ENCODE measurements at regions not wholly inside any gene's neighbourhood (a gene's known extent, or its start where the extent isn't known, plus 50 kb on each side); places are given as distances from the start of the nearest gene placed in this dataset.
A peak's percentile ranks its signal among the peaks of the same experiment; 100 is the strongest.

DNA sequence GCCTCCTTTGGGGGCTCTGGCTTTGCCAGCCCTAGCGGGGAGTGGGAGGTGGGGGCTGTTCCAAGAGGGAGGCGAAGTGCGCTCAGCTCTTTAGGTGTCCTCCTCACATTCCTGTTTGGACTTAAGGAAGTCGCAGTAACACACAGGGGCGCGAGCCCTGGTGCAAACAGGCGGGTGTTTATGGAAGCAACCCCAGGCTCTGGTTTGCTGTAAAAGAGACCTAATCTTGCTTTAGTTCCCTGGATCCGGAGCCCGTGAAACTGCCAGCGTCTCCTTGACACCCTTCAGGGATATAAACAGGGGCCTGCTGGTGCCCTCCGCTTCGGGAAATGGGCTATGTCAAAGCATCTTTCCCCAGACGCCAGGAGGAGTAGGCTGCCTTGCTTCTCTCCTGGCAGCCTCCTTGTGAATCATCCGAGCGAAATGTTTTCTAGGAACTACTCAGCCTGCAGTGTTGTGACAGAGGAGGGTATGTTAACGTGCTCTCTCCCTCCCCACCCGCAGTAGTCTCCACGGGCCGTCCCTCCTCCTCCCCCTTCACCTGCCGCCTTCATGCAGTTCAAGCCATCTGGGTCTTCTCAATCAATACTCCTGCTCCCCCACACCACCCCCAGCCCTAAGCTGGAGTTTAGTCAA is 168.0 kb upstream of the LRFN2 start:
- DNase-seq (ENCODE audit: low read depth, low spot score), result peak; percentile 60

GRCh38 chr6:40754461-40755045 is 167.4 kb upstream of the LRFN2 start:
- peak; percentile 2 for DNase-seq (ENCODE audit: low read depth, low spot score)

GRCh38 chr6:40753675-40754448 is 166.7 kb upstream of the LRFN2 start:
- no peak for DNase-seq (ENCODE audit: low read depth, low spot score)

GRCh38 chr6:40753048-40753447 is 165.9 kb upstream of the LRFN2 start:
- no peak for DNase-seq (ENCODE audit: low read depth, low spot score)

- no peak for DNase-seq (ENCODE audit: low read depth, low spot score)
These were observed 157.7 kb upstream of the LRFN2 start for GRCh38 chr6:40744835-40745234.

DNA sequence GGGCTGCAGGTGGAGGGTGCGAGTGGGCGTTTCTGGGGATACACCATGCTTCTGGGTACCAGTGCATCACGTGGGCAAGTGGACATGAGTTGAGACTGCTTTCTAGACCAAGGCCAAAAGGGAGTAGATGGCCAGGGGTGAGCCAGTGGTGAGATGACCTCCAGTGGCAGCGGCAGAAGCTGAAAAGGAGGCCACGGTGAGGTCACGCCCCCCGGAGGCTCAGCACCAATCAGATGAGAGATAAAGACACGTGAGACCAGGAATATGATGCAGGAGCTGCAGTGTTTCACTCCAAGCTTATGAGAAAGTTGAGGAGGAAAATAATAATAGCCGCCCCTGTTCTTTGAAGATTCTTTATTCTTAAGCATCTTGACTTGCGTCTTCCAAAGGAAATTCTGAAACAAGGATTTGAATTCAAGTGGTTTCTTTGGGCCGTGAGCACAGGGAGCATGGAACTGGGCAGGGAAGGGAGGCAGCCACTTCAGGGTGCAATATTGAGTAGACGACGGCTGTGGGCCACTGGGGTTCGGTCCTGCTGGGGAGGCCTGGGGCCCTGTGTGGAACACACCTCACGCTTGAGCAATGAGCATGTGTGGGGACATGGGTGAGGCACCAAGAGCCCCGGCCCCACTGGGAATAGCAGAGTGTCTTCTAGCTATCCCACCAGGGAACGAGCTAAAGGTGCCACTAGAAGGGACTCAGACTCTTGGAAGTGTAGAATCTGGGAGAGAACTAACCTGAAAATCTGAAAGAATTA is 156.7 kb upstream of the LRFN2 start:
- DNase-seq (ENCODE audit: low read depth, low spot score), result no peak

DNA sequence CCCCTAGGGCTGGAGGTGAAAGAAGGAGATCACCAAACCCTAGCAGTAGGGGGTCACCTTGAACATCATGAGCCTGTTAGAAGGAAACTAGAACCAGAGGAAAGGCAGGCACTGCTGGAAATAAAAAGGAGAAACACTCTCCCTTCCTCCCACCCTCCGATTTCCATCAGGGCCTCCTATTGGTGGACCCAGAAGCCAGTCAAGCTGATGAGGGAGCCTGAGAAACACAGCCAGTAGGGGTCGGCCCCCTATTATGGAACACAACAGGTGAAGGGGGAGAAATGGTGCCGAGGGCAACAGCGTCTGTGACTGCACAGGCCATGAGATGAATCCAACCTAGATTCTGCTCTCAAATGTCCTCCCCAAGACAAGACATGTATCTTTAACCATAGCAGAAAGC is 156.1 kb upstream of the LRFN2 start:
- DNase-seq (ENCODE audit: low read depth, low spot score), result no peak

GRCh38 chr6:40740518-40740917 is 153.4 kb upstream of the LRFN2 start:
- DNase-seq (ENCODE audit: low read depth, low spot score), result no peak

GRCh38 chr6:40738551-40739193 is 151.5 kb upstream of the LRFN2 start:
- no peak for DNase-seq (ENCODE audit: low read depth, low spot score)

DNA sequence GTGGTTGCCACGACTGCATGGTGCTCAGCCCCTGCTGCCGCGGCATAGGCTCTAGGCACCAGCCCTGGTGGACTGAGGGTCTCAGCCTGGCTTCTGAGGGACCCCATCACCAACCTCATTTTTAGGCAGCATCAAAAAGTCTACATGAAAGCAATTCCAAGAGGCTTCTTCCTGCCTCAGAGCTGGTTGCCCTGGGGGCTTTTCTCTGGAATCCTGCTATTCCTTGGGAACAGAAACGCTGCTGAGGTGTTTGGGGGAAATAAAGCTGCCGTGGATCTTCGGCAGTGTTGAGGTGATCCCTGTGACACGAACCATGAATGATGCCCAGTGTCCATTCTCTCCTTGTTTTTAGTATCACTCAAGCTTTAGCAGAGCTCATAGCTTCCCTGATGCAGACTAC is 148.4 kb upstream of the LRFN2 start:
- no peak for DNase-seq (ENCODE audit: low read depth, low spot score)

- DNase-seq (ENCODE audit: low read depth, low spot score), result no peak
These were observed 148.0 kb upstream of the LRFN2 start for GRCh38 chr6:40735121-40735520.

- no peak for DNase-seq (ENCODE audit: low read depth, low spot score)
These were observed 147.4 kb upstream of the LRFN2 start for GRCh38 chr6:40734607-40735006.

GRCh38 chr6:40733770-40734396 is 146.7 kb upstream of the LRFN2 start:
- no peak for DNase-seq (ENCODE audit: low read depth, low spot score)

- DNase-seq (ENCODE audit: low read depth, low spot score), result peak; percentile 39
These were observed 146.1 kb upstream of the LRFN2 start for GRCh38 chr6:40733290-40733689.

DNA sequence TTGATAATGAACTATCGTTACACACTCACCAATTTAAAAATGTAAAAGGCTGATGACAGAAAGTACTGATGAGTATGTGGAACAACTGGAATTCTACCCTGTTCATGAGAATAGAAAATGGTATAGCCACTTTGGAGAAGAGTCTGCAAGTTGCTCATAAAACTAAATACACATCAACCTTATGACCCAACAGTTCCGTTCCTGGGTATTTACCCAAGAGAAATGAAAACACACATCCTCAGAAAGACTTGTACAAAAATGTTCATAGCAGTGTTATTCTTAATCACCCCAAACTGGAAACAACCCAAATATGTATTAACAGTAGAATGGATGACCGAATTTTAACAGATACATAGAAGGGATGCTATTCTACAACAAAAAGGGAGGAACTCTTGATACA is 145.7 kb upstream of the LRFN2 start:
- DNase-seq (ENCODE audit: low read depth, low spot score), result no peak

DNA sequence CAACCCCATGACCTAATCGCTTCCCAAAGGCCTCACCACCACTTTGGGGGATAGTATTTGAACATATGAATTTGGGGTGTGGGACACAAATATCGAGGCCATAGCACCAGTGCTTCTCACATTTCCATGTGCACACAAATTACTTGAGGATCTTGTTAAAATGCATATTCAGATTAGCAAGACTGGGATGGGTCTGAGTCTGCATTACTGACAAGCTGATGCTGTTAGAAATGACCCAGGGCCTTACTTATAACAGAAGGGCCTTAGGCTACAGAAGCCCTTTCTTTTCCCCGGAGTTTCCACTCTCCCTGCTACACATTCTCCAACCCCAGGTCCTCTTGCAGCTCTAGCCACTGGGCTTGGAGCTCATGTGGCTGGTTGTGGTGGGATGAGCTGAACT is 141.5 kb upstream of the LRFN2 start:
- DNase-seq (ENCODE audit: low read depth, low spot score), result no peak

- DNase-seq (ENCODE audit: low read depth, low spot score), result no peak
These were observed 140.1 kb upstream of the LRFN2 start for GRCh38 chr6:40727271-40727670.

- DNase-seq (ENCODE audit: low read depth, low spot score), result no peak
These were observed 139.7 kb upstream of the LRFN2 start for GRCh38 chr6:40726853-40727252.

DNA sequence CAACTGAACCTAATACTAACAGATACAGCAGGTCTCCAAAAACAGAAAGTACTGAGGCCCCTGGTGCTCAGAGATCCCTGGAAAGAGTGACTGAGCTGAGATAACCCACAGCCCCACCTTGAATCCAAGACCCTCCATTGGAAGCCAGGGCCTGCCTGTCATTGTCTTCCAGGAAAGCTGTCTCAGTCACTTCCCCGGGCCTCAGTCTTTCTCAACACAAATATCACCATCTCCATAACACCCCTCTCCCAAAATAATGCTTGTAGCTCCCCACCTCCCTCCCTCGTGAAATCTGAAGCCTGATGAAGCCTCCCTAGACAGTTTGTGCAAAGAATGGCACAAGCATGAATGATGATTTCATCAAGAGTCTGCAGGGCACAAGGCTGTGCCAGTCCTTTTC is 138.2 kb upstream of the LRFN2 start:
- DNase-seq (ENCODE audit: low read depth, low spot score), result no peak

DNA sequence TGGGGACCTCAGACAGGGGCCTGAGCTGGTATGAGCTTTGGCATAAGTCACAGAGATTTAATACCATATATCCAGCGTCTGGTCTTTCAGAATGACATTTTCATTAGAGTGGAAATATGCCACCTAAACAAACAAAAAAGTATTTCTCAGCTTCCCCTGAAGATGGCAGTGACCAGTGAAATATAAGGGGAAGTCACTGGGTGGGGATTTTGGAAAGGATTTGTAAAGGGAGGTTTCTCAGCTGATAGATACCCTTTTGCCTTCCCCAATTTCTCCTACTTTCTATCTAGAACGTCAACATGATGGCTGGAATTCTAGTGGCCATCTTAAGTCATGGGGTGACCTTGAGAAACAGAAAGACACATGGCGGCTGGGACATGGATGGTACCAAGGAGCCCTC is 137.7 kb upstream of the LRFN2 start:
- no peak for DNase-seq (ENCODE audit: low read depth, low spot score)

DNA sequence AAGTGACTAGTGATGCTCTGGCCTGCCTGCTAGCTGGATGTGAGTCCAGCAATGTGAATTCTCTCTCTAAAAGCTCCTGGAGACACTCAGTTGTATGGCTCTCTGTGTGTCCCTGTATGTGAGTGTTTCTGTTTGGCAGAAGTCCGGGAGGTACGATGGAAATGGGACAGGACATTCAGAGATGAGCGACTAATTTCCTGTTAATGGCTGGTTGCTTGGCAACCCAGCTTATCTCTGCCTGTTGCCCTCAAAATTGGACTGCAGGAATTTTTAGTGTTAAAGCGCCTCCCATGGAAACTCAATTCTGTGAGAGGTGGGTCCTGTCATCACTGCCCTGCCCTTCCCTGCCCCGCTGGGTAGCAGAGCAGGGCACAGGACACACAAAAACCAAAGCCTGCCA is 136.8 kb upstream of the LRFN2 start:
- DNase-seq (ENCODE audit: low read depth, low spot score), result no peak

Data from astrocyte of the hippocampus (primary cell).